Neutrophil (primary cell): ENCODE measurements at regions not wholly inside any gene's neighbourhood (a gene's known extent, or its start where the extent isn't known, plus 50 kb on each side); places are given as distances from the start of the nearest gene placed in this dataset.

Source experiments
- H3K27ac ChIP-seq: fragments of 200-600 bp; sonication (generic); 2 replicates; pipeline ENCODE4 v1.5.1; 2016; ENCODE audit warnings: mild to moderate bottlenecking, moderate library complexity
- H3K27me3 ChIP-seq: fragments of 200-600 bp; sonication (generic); 2 replicates; pipeline ENCODE4 v1.6.0; 2016; ENCODE audit warnings: mild to moderate bottlenecking
- H3K36me3 ChIP-seq: fragments of 200-600 bp; sonication (generic); 2 replicates; pipeline ENCODE4 v1.5.1; 2017
- H3K4me1 ChIP-seq, 2 experiments: fragments of 200-600 bp in 1 of 2; sonication (generic) in 1 of 2; 1 replicate in 1 of 2; 2 replicates in 1 of 2; pipeline versions ENCODE4 v1.5.1 to v1.6.1; 2013 to 2016; ENCODE audit warnings: low read depth in 1 of 2, low read length in 1 of 2, mild to moderate bottlenecking in 1 of 2, moderate library complexity in 1 of 2; ENCODE audit not compliant: control insufficient read depth in 1 of 2, insufficient read depth in 1 of 2
- H3K4me3 ChIP-seq, 2 experiments: fragments of 200-600 bp in 1 of 2; sonication (generic) in 1 of 2; 1 replicate in 1 of 2; 2 replicates in 1 of 2; pipeline ENCODE4 v1.5.1; 2013 to 2016; ENCODE audit warnings: low read depth in 1 of 2, low read length in 1 of 2, mild to moderate bottlenecking in 1 of 2, moderate library complexity in 1 of 2
- H3K9me3 ChIP-seq: fragments of 200-600 bp; sonication (generic); 2 replicates; pipeline ENCODE4 v1.5.1; 2016
- TF ChIP-seq, protein P1 (sequence below): fragments of 200-600 bp; sonication (generic); IDR thresholded peaks from 2 replicates; pipeline ENCODE4 v1.5.1; 2016; ENCODE audit warnings: antibody characterized with exemption

DNA sequence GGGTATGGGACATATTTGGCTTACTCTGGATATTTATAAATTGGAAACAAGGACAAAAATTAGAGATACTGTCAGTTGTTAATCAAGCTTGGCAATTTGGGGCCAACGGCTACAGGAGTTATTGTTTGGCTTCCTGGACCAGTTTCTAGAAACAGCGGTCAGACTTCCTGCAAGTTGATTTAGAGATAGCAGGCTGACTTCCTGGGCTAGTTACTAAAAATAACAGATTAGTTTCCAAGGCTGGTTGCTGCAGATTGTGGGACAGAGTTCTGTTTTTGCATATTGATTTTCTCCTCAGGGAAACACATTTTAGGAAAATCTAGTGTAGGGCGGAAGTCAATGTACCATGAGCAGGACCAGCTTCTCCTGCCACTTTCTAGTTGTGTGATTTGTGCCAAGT lies 144.0 kb upstream of the TMPO start:
- Histone ChIP-seq H3K9me3 (no peaks in the 10 kb centered on the region), H3K4me3 (no peak overlapping the region), H3K4me1 (no peaks in the 10 kb centered on the region), H3K36me3 (no peaks in the 10 kb centered on the region), H3K27me3 (peaks cover 48% of the 10 kb centered on the region), H3K27ac (no peak overlapping the region)
- TF ChIP-seq, protein P1, sequence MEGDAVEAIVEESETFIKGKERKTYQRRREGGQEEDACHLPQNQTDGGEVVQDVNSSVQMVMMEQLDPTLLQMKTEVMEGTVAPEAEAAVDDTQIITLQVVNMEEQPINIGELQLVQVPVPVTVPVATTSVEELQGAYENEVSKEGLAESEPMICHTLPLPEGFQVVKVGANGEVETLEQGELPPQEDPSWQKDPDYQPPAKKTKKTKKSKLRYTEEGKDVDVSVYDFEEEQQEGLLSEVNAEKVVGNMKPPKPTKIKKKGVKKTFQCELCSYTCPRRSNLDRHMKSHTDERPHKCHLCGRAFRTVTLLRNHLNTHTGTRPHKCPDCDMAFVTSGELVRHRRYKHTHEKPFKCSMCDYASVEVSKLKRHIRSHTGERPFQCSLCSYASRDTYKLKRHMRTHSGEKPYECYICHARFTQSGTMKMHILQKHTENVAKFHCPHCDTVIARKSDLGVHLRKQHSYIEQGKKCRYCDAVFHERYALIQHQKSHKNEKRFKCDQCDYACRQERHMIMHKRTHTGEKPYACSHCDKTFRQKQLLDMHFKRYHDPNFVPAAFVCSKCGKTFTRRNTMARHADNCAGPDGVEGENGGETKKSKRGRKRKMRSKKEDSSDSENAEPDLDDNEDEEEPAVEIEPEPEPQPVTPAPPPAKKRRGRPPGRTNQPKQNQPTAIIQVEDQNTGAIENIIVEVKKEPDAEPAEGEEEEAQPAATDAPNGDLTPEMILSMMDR: no peak

DNA sequence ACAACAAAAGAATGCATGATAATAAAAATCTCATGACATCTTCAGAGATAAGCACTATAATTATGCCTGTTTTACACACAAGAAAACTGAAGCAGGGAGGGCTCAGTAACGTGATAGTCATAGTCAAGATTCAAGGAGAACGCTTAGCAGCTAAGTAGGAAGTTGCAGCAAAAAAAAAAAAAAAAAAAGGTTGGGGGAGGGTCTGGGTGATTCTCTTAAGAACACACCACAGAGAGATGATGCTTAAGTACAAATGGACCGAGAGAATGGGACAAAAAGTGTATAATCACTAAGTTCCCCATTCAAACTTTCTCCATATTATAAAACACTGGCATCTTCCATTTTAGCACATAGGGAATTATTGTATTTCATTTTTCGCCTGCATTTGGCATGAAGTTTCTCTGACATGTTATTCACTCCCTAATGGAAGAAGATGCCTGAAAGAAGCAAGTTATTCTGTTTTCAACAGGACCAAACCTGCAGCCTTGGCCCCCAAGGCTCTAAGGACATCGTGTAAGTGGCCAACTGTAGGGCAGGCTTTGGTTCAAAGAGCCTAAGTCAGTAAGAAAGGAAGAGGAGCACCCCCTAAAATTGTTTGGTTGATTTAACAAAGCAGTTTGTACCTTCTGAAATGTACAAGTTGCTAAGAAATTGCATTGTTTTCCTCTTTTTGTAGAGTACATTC lies 142.9 kb upstream of the TMPO start:
- H3K4me3 ChIP-seq: no peak overlapping the region
- no peaks in the 10 kb centered on the region for H3K9me3 ChIP-seq
- no peaks in the 10 kb centered on the region for H3K4me1 ChIP-seq
- H3K36me3 ChIP-seq: no peaks in the 10 kb centered on the region
- H3K27me3 ChIP-seq: peaks cover 53% of the 10 kb centered on the region
- TF ChIP-seq, protein P1: no peak
- H3K27ac ChIP-seq: no peak overlapping the region

DNA sequence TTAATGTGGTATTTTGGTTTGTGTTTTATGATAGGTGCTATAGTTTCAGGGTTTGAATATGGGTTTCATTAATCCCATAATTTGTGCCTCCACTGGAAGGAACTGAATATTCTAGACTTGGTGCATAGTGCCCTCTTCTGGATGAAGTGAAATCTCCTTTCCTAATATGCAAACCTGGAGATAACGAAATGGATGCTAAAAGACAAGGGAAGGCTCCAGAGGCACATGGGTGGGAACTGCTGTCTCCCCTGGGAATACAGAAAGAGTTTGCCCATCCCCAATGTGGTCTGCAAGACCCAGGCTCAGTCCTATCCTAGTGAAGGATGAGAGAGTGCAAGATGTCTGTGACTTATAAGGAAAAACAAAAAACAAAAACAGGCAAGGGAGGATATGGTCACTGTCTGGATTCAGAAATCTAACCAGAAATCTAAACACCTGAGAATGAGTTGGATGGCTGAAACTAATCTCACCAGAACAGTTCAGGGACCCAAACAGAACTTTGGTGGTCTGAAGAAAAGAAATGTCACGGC lies 142.3 kb upstream of the TMPO start:
- Histone ChIP-seq H3K4me1 (no peaks in the 10 kb centered on the region), H3K9me3 (no peaks in the 10 kb centered on the region), H3K27ac (no peak overlapping the region), H3K27me3 (peaks cover 58% of the 10 kb centered on the region), H3K36me3 (no peaks in the 10 kb centered on the region), H3K4me3 (no peak overlapping the region)
- TF ChIP-seq, protein P1: no peak

DNA sequence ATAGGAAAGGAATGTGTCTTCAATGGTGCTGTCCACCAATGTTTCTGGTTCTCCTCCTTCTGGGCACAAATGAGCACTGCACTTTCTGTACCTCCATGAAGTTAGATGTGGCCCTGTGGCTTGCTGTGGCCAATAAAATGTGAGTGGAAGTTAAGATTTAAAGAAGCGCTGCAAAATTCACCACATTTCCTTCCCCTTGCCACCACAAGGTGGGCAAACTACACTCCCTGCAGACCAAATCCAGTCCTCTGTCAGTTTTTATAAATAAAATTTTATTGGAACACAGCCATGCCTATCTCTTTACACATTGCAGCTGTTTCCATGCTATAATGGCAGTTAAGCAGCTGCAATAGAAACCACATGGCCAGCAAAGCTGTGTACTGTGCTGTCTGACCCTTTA lies 141.4 kb upstream of the TMPO start:
- no peaks in the 10 kb centered on the region for H3K36me3 ChIP-seq
- peaks cover 58% of the 10 kb centered on the region for H3K27me3 ChIP-seq
- H3K9me3 ChIP-seq: no peaks in the 10 kb centered on the region
- H3K27ac ChIP-seq: no peak overlapping the region
- H3K4me3 ChIP-seq: no peak overlapping the region
- TF ChIP-seq, protein P1: no peak
- no peaks in the 10 kb centered on the region for H3K4me1 ChIP-seq

DNA sequence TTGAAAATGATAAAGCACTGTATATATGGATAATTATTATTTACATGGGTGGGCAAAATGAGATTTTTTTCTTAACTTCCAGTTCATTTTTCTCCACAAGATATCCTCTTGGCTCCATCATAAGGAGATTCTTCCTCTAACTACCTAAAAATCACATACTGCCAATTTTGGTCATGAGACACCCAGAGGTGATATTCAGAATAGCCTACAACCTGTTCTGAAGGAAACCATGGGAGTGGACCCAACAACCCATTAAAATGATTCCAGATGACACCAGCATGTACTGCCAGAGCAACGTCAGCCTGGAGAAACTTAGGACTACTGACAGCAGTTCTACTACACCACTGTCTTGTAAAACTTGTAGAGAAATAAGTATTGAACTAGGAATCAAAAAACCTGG lies 136.3 kb upstream of the TMPO start:
- Histone ChIP-seq H3K36me3 (no peaks in the 10 kb centered on the region), H3K27me3 (peaks cover 43% of the 10 kb centered on the region), H3K9me3 (no peaks in the 10 kb centered on the region), H3K27ac (no peak overlapping the region), H3K4me3 (no peak overlapping the region), H3K4me1 (no peaks in the 10 kb centered on the region)
- TF ChIP-seq, protein P1: no peak
